Heart left ventricle (tissue), 13 donors: ENCODE measurements at regions not wholly inside any gene's neighbourhood (a gene's known extent, or its start where the extent isn't known, plus 50 kb on each side); places are given as distances from the start of the nearest gene placed in this dataset.

Experiments used
- CTCF ChIP-seq, 12 donors: fragments of 200-600 bp; sonication (generic) in 4 of 12; IDR thresholded peaks; one replicate each; pipeline versions ENCODE4 v1.5.0 to v1.8.0; 2018 to 2022; ENCODE audit warnings: antibody characterized with exemption in 12 of 12, mild to moderate bottlenecking in 5 of 12
- POLR2A ChIP-seq, 2 donors: fragments of 450-650 bp; IDR thresholded peaks; one replicate each; pipeline ENCODE4 v1.6.1; 2017; ENCODE audit warnings: antibody characterized with exemption in 2 of 2, mild to moderate bottlenecking in 2 of 2, moderate library complexity in 2 of 2
- donor health status: ischemic (EF 13 %, LVEDD 7.1; RV severe dilation, severe dysfunction).
- donor health status: DM: no; HTN: yes; CAD: no.
- donor health status: DM: no; HTN: no; CAD: no.
- donor health status: ischemic (EF 25% LVEDD 6.9; RV normal size, moderate dysfunction).
- donor health status: ischemic (EF 25% LVEDD 5.7; RV mildly dilated, moderate dysfunction).
- donor health status: ischemic (EF 35%, LVEDD 5.7; RV mildly dilated, moderate dysfunction).
- donor health status: nonischemic (EF 11% LVEDD 7.7; RV severe dilation, severe dysfunction).
- donor health status: DM: yes; HTN: yes; CAD: no.
- donor health status: PGD.
- donor health status: ischemic (EF 29% LVEDD 5.4; RV normal size, mild dysfunction).
- donor health status: nonischemic (EF 23%, LVEDD 6.1; RV moderate dilation, normal function).

- TF ChIP-seq CTCF (IDR thresholded peaks at IDR 0.05): no peak
- TF ChIP-seq POLR2A (IDR thresholded peaks at IDR 0.05): no peak
Measured at GRCh38 chr2:120855855-120856405, 120.3 kb downstream of the GLI2 start.
